ENCODE measurements at regions not wholly inside any gene's neighbourhood (a gene's known extent, or its start where the extent isn't known, plus 50 kb on each side); places are given as distances from the start of the nearest gene placed in this dataset.

DNA sequence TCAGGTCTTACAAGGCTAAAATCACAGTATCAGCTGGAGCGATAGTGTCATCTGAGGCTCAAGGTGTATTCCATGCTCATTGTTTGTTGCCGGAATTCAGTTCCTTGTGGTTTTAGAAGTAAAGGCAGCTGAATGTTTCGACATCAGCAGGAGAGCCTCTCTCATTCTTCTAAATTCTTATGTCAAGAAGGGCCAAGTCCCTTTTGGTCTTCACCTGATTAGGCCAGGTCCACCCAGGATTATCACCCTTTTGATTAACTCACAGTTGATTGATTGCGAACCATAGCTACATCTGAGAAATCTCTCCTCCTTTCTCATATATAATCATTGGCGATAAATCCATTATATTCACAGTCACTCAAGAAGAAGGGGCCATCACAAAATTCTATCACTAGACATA, 806.7 kb upstream of the PRMT6 start:
- DNase-seq (no peak), ATAC-seq (ENCODE audit: low FRiP score in 2 of 2) (no peak)
- Histone ChIP-seq H3K27me3 (no peaks in the 10 kb centered on the region), H3K4me3 (no peak overlapping the region), H3K27ac (no peak overlapping the region), H3K36me3 (no peaks in the 10 kb centered on the region), H3K9me3 (no peaks in the 10 kb centered on the region), H3K4me1 (no peaks in the 10 kb centered on the region)
- TF ChIP-seq POLR2A (IDR thresholded peaks at IDR 0.05) (no peak), POLR2AphosphoS5 (IDR thresholded peaks at IDR 0.05) (no peak), EP300 (IDR thresholded peaks at IDR 0.05) (no peak)
- TF ChIP-seq, protein P1, sequence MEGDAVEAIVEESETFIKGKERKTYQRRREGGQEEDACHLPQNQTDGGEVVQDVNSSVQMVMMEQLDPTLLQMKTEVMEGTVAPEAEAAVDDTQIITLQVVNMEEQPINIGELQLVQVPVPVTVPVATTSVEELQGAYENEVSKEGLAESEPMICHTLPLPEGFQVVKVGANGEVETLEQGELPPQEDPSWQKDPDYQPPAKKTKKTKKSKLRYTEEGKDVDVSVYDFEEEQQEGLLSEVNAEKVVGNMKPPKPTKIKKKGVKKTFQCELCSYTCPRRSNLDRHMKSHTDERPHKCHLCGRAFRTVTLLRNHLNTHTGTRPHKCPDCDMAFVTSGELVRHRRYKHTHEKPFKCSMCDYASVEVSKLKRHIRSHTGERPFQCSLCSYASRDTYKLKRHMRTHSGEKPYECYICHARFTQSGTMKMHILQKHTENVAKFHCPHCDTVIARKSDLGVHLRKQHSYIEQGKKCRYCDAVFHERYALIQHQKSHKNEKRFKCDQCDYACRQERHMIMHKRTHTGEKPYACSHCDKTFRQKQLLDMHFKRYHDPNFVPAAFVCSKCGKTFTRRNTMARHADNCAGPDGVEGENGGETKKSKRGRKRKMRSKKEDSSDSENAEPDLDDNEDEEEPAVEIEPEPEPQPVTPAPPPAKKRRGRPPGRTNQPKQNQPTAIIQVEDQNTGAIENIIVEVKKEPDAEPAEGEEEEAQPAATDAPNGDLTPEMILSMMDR (IDR thresholded peaks at IDR 0.05): no peak
- WGBS, 2 donors: 73 to 89% methylated on average over 5 of the region's 5 CpGs

- Histone ChIP-seq H3K27ac (no peak overlapping the region), H3K9me3 (peaks cover 0 to 3% (median 0%) of the 10 kb centered on the region in 4 donors), H3K4me3 (no peak overlapping the region), H3K27me3 (no peaks in the 10 kb centered on the region), H3K36me3 (no peaks in the 10 kb centered on the region), H3K4me1 (no peaks in the 10 kb centered on the region)
- WGBS, 2 donors: 67 to 75% methylated on average over 1 of the region's 1 CpG
- TF ChIP-seq POLR2A (IDR thresholded peaks at IDR 0.05) (no peak), POLR2AphosphoS5 (IDR thresholded peaks at IDR 0.05) (no peak), EP300 (IDR thresholded peaks at IDR 0.05) (no peak)
- TF ChIP-seq, protein P1 (IDR thresholded peaks at IDR 0.05): no peak
- no peak for DNase-seq
- ATAC-seq (ENCODE audit: low FRiP score in 2 of 2): no peak
Measured at GRCh38 chr1:106254748-106255147, 801.7 kb upstream of the PRMT6 start.

GRCh38 chr1:106266786-106267185, 789.7 kb upstream of the PRMT6 start:
- H3K27me3 ChIP-seq: no peaks in the 10 kb centered on the region
- WGBS, 2 donors: 63 to 70% methylated on average over 3 of the region's 3 CpGs
- no peaks in the 10 kb centered on the region for H3K4me1 ChIP-seq
- DNase-seq: no peak
- no peak overlapping the region for H3K4me3 ChIP-seq
- H3K9me3 ChIP-seq: peaks cover 0 to 5% (median 0%) of the 10 kb centered on the region in 4 donors
- H3K36me3 ChIP-seq: no peaks in the 10 kb centered on the region
- no peak for TF ChIP-seq POLR2A (IDR thresholded peaks at IDR 0.05)
- TF ChIP-seq EP300 (IDR thresholded peaks at IDR 0.05): no peak
- no peak for TF ChIP-seq POLR2AphosphoS5 (IDR thresholded peaks at IDR 0.05)
- TF ChIP-seq, protein P1 (IDR thresholded peaks at IDR 0.05): no peak
- H3K27ac ChIP-seq: no peak overlapping the region
- no peak for ATAC-seq (ENCODE audit: low FRiP score in 2 of 2)

DNA sequence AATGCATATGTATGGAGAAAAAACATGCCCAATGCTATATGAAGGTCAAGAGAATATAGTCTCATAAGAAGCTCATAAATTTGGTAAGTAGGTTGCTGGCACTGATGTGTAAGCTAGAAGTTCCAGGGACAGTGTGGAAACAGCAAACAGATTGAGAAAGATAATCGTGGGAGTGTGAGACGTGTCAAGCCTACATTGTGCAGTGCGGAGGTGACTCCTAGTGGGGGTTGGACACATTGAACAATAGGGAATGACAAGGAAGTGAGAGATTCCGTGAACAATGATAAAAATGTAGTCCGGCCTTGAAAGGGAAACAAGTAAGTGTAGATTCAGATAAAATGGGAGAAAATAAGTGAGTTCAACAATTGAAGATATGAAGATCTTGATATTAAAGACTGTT, 788.4 kb upstream of the PRMT6 start:
- H3K4me1 ChIP-seq: no peaks in the 10 kb centered on the region
- TF ChIP-seq EP300 (IDR thresholded peaks at IDR 0.05) (no peak), POLR2A (IDR thresholded peaks at IDR 0.05) (no peak), POLR2AphosphoS5 (IDR thresholded peaks at IDR 0.05) (no peak)
- TF ChIP-seq, protein P1 (IDR thresholded peaks at IDR 0.05): no peak
- 21 to 34% methylated on average over 5 of the region's 5 CpGs for WGBS, 2 donors
- no peak overlapping the region for H3K4me3 ChIP-seq
- DNase-seq (no peak), ATAC-seq (ENCODE audit: low FRiP score in 2 of 2) (no peak)
- no peaks in the 10 kb centered on the region for H3K27me3 ChIP-seq
- H3K9me3 ChIP-seq: peaks cover 0 to 5% (median 0%) of the 10 kb centered on the region in 4 donors
- H3K27ac ChIP-seq: no peak overlapping the region
- H3K36me3 ChIP-seq: no peaks in the 10 kb centered on the region

DNA sequence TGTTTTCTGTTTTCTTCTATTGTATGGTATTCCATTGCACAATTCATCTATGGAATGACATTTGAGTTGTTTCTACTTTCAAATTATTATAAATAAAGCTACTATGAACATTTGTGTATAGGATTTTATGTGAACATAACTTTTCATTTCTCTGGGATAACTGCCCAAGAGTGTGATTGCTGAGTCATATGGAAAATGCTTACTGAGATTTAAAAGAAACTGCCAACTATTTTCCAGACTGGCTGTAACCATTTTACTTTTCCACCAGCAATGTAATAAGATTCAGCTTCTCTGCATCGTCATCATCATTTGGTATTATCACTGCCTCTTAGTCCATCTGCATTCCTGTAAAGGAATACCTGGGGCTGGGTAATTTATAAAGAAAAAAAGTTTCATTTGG, 779.6 kb upstream of the PRMT6 start:
- no peaks in the 10 kb centered on the region for H3K27me3 ChIP-seq
- no peaks in the 10 kb centered on the region for H3K4me1 ChIP-seq
- no peak overlapping the region for H3K27ac ChIP-seq
- TF ChIP-seq POLR2AphosphoS5 (IDR thresholded peaks at IDR 0.05) (no peak), EP300 (IDR thresholded peaks at IDR 0.05) (no peak), POLR2A (IDR thresholded peaks at IDR 0.05) (no peak)
- TF ChIP-seq, protein P1 (IDR thresholded peaks at IDR 0.05): no peak
- H3K9me3 ChIP-seq: peaks cover 0 to 1% (median 0%) of the 10 kb centered on the region in 4 donors
- H3K4me3 ChIP-seq: no peak overlapping the region
- DNase-seq: no peak
- no peaks in the 10 kb centered on the region for H3K36me3 ChIP-seq
- ATAC-seq (ENCODE audit: low FRiP score in 2 of 2): no peak
- WGBS, 2 donors: 89% methylated on average over 1 of the region's 1 CpG
